ENCODE measurements at regions not wholly inside any gene's neighbourhood (a gene's known extent, or its start where the extent isn't known, plus 50 kb on each side); places are given as distances from the start of the nearest gene placed in this dataset.

DNA sequence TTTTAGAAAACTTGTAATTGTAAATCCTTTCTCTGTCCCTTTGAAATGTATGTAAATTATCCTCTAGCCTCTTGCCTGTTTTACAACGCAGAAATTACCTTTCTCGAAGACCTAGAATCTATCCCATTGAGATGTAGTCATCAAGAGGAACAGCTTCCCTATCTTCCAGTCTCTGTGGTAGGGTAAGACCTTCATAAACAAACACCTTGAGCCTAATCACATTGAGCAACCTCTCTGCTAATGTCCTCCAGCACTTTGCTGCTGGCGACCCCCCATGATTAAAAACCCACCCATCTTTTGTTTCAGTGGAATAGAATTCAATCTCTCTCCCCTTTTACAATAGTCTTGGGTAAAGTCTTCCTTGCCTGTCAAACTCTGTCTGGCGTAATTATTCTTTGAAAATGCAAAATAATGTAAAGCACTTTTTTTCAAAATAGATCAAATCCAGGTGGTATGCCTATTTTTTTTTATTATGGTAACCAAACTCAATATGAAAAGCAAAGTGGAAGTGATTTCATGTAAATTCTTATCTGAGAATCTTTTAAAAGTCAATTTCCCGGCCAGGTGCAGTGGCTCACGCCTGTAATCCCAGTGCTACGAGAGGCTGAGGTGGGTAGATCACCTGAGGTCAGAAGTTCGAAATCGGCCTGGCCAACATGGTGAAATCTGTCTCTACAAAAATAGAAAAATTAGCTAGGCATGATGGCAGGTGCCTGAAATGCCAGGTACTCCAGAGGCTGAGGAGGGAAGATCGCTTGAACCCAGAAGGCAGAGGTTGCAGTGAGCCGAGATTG lies 237.9 kb downstream of the GRXCR1 start:
- H3K4me2 ChIP-seq (ENCODE audit: control insufficient read depth, insufficient read depth): no peak overlapping the region
- H3K27ac ChIP-seq (ENCODE audit: control insufficient read depth, insufficient read depth): no peak overlapping the region
- CTCF ChIA-PET: interaction anchor here (1.3 to 2.2 kb wide), 4 partner anchors 9 to 1499 kb away, joined by 3 to 8 read pairs (median 4); no protein-coding TSS in a partner anchor
- SMC1A ChIA-PET (ENCODE audit: uncharacterized antibody, unreplicated experiment): interaction anchor here (1.0 to 1.6 kb wide), 3 partner anchors 87 to 751 kb away, joined by 3 read pairs; no protein-coding TSS in a partner anchor
- no peaks in the 10 kb centered on the region for H3K36me3 ChIP-seq (ENCODE audit: control insufficient read depth in 2 of 2, insufficient read depth in 2 of 2, low read length in 1 of 2)
- no peaks in the 10 kb centered on the region for H4K20me1 ChIP-seq (ENCODE audit: control insufficient read depth, insufficient read depth)
- 23% methylated on average over 11 of the region's 11 CpGs for WGBS (ENCODE audit: insufficient coverage, insufficient replicate concordance, low lambda C conversion rate, missing lambda C conversion rate)
- H3K4me3 ChIP-seq: no peak overlapping the region
- POLR2A ChIA-PET: no interaction called here
- no peak for FAIRE-seq
- RAD21 ChIA-PET (ENCODE audit: unreplicated experiment): no interaction called here
- H3K79me2 ChIP-seq (ENCODE audit: control insufficient read depth, insufficient read depth, low read length): no peaks in the 10 kb centered on the region
- no peak for ATAC-seq
- intact Hi-C loops (cut with micrococcal nuclease; ENCODE audit: unreplicated experiment) (loop anchor here (10.0 kb wide), 1 partner anchor 754 kb away; no protein-coding TSS in a partner anchor), in situ Hi-C loops (cut with MboI) (loop anchor here (10.0 kb wide), 2 partner anchors 334 to 1494 kb away; no protein-coding TSS in a partner anchor)
- H3K27me3 ChIP-seq (replicated peaks in 1 of 2; ENCODE audit: control insufficient read depth in 2 of 2, insufficient read depth in 2 of 2, low read length in 1 of 2): no peaks in the 10 kb centered on the region
- no peak for DNase-seq (ENCODE audit: low read depth, low spot score)
- no peaks in the 10 kb centered on the region for H3K9me3 ChIP-seq (replicated peaks; ENCODE audit: control insufficient read depth, insufficient read depth, low read length)
- no peak overlapping the region for H2AFZ ChIP-seq (ENCODE audit: control insufficient read depth, low read depth, low read length)
- H3K9ac ChIP-seq (ENCODE audit: control insufficient read depth, insufficient read depth, low read length): no peak overlapping the region
- TF ChIP-seq SMARCA5 (IDR thresholded peaks at IDR 0.05): no peak
- no peak for TF ChIP-seq ZNF274 (IDR thresholded peaks at IDR 0.05; ENCODE audit: insufficient read depth, insufficient read length)
- TF ChIP-seq, protein P1, sequence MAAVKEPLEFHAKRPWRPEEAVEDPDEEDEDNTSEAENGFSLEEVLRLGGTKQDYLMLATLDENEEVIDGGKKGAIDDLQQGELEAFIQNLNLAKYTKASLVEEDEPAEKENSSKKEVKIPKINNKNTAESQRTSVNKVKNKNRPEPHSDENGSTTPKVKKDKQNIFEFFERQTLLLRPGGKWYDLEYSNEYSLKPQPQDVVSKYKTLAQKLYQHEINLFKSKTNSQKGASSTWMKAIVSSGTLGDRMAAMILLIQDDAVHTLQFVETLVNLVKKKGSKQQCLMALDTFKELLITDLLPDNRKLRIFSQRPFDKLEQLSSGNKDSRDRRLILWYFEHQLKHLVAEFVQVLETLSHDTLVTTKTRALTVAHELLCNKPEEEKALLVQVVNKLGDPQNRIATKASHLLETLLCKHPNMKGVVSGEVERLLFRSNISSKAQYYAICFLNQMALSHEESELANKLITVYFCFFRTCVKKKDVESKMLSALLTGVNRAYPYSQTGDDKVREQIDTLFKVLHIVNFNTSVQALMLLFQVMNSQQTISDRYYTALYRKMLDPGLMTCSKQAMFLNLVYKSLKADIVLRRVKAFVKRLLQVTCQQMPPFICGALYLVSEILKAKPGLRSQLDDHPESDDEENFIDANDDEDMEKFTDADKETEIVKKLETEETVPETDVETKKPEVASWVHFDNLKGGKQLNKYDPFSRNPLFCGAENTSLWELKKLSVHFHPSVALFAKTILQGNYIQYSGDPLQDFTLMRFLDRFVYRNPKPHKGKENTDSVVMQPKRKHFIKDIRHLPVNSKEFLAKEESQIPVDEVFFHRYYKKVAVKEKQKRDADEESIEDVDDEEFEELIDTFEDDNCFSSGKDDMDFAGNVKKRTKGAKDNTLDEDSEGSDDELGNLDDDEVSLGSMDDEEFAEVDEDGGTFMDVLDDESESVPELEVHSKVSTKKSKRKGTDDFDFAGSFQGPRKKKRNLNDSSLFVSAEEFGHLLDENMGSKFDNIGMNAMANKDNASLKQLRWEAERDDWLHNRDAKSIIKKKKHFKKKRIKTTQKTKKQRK (IDR thresholded peaks at IDR 0.05; ENCODE audit: low read depth, low read length): no peak
- TF ChIP-seq MEF2B (IDR thresholded peaks at IDR 0.05; ENCODE audit: partially characterized antibody, poor library complexity, severe bottlenecking): no peak
- TF ChIP-seq HSF1 (IDR thresholded peaks at IDR 0.05; ENCODE audit: low read depth, low read length): no peak
- no peak for TF ChIP-seq SIX5 (IDR thresholded peaks at IDR 0.05; ENCODE audit: low read depth, low read length, severe bottlenecking)
- TF ChIP-seq GATAD2B (conservative IDR thresholded peaks at IDR 0.05; ENCODE audit: low read depth): no peak
- BruUV-seq (replicated peaks): no TSS peak
- no peaks in the 10 kb centered on the region for H3K4me1 ChIP-seq (ENCODE audit: control insufficient read depth, insufficient read depth, low read length)

All from GM12878 (cell line).